GM18867 (cell line): ENCODE measurements at regions not wholly inside any gene's neighbourhood (a gene's known extent, or its start where the extent isn't known, plus 50 kb on each side); places are given as distances from the start of the nearest gene placed in this dataset.

Experiments used
- ATAC-seq: cut with Tn5 transposase; IDR thresholded peaks from one replicate; pipeline ENCODE4 v1.9.1; 2021; ENCODE audit warnings: mild to moderate bottlenecking, moderate library complexity; ENCODE audit not compliant: unreplicated experiment

DNA sequence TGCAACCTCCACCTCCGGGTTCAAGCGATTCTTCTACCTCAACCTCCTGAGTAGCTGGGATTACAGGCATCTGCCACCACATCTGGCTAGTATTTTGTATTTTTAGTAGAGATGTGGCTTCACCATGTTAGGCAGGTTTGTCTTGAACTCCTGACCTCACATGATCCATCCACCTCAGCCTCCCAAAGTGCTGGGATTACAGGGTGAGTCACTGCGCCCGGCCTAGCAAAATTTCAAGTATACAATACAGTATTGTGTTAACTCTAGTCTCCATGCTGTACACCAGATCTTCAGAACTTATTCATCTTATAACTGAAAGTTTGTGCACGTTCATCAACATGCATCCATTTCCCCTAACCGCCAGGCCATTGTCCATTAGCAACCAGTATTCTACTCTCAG, 115.1 kb upstream of the MDGA2 start:
- no peak for ATAC-seq

- no peak for ATAC-seq
These were observed 109.7 kb upstream of the MDGA2 start for GRCh38 chr14:47785058-47785457.

DNA sequence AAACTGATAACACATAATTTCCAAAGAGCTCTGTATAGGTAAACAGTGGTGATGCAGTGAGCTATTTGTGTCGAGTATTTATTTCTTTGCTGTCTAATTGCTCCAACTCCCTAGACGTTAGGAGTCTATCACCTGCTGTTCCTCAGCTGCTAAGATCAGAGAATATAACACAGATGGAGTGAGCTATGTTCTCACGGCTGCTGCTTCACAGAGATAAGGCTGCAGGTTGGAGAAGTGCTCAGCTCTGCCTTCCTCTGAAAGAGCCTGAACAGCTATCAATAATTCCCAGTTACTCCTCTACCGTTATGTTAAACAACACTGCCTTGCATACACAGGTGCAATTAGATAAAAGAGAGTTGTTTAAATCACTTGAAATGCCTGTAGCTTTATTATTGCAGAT, 103.2 kb upstream of the MDGA2 start:
- ATAC-seq, result no peak

DNA sequence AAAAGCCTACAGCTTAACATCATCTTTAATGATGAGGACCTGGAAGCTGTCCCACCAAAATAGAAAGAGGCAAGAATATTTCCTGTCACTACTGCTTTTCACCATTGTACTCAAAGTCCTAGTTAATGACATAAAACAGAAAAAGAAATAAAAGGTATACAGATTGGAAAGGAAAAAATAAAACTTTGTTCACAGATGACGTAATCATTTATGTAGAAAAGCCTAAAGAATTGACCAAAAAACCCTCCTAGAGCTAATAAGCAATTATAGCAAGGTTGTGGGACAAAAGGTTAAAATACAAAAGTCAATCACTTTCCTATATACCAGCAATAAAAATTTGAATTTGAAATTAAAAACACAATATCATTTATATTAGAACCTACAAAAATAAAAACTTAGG, 97.2 kb upstream of the MDGA2 start:
- no peak for ATAC-seq

DNA sequence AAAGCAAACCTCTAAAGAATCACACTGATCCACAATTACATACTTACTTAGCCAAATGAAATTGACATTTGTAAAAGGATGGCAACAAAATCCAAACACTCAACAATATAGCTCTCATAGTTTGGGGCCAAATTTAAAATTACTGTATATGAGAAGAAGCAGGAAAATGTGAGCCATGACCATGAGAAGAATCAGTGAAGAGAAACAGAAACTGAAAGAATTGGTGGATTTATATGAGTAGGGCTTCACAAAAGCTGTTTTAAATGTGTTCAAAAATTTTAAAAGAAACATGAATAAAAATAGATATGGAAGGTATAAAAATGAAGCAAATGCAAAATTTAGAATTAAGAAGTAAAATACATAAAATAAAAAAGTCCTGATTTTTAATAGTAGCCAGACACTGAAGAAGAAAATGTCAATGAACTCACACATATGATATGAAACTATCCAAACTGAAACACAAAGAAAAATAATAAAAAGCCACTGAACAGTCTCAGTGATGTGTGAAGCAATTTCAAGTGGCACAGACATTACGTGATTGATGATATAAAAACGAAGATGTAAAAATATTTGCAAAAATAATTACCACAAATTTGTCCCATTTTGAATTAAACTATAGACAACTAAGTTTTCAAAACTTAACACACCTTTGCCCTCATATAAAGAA, 87.9 kb upstream of the MDGA2 start:
- peak; percentile 77 for ATAC-seq

GRCh38 chr14:47746986-47747385, 71.6 kb upstream of the MDGA2 start:
- no peak for ATAC-seq

DNA sequence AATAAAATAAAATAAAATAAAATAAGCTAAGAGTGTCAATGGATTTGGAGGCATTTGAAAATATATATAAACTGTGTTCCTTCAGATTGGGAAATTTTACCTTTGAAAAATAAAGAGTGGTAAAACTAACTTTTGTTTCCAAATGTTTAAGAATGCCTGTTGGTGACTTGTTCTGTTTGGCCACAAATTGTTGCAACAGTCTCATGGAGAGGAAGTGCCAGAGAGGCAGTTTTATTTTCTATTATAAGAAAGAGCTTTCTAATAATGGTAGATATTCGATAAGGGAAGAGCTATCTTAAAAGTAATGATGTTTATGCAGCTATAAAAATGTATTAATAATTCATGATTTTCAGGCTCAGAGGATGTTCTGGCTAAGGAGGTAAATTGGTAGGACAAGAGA, 68.8 kb upstream of the MDGA2 start:
- ATAC-seq, result no peak

GRCh38 chr14:47739541-47739940, 64.1 kb upstream of the MDGA2 start:
- ATAC-seq, result no peak

DNA sequence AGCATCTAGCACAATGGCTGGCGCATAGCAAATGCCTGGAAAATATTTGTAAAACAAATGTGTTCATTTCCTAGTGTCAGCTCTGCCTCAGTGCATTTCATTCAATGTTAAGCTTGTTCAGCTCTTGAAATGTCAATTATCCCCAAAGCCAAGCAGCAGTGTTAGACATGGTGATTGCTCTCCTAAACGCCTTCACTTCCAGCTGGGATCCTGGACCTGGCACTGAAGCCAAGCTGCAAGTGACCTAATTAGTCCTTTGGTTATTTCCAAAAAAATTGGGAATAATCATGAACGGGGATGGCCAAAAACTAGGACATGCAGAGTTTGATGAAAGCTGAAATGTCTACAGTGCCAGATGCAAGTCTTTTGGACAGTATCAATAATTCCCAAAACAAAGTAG, 54.9 kb upstream of the MDGA2 start:
- ATAC-seq, result no peak
